ENCODE measurements at regions not wholly inside any gene's neighbourhood (a gene's known extent, or its start where the extent isn't known, plus 50 kb on each side); places are given as distances from the start of the nearest gene placed in this dataset.

- TF ChIP-seq BCL3 (IDR thresholded peaks at IDR 0.05; ENCODE audit: borderline replicate concordance, insufficient read depth, low read depth, low read length, poor library complexity, severe bottlenecking) (no peak), NKRF (conservative IDR thresholded peaks at IDR 0.05) (no peak), NFYB (IDR thresholded peaks at IDR 0.05; ENCODE audit: insufficient read depth, low read depth, low read length) (no peak), ZNF24 (IDR thresholded peaks at IDR 0.05) (no peak), ATF3 (IDR thresholded peaks at IDR 0.05; ENCODE audit: borderline replicate concordance, extremely low read depth, low read depth, low read length) (no peak)
Measured at GRCh38 chr3:110650741-110651140, 420.9 kb upstream of the NECTIN3 start (continued).

- intact Hi-C loops (cut with micrococcal nuclease; ENCODE audit: unreplicated experiment): no loop called here
- ChIA-PET POLR2A (no interaction called here), CTCF (no interaction called here), SMC1A (ENCODE audit: uncharacterized antibody, unreplicated experiment) (no interaction called here), RAD21 (ENCODE audit: unreplicated experiment) (no interaction called here)
- H2AFZ ChIP-seq (ENCODE audit: control insufficient read depth, low read depth, low read length): no peak overlapping the region
- H3K27me3 ChIP-seq (replicated peaks in 1 of 2; ENCODE audit: control insufficient read depth in 2 of 2, insufficient read depth in 2 of 2, low read length in 1 of 2): no peaks in the 10 kb centered on the region
- no peak overlapping the region for H3K27ac ChIP-seq (ENCODE audit: control insufficient read depth, insufficient read depth)
- DNase-seq (ENCODE audit: low read depth, low spot score) (no peak), FAIRE-seq (no peak), ATAC-seq (no peak)
- BruUV-seq (replicated peaks): no TSS peak
- no peak overlapping the region for H3K9ac ChIP-seq (ENCODE audit: control insufficient read depth, insufficient read depth, low read length)
- H3K4me1 ChIP-seq (ENCODE audit: control insufficient read depth, insufficient read depth, low read length): no peaks in the 10 kb centered on the region
- in situ Hi-C loops (cut with MboI): no loop called here
- 0% methylated on average over 3 of the region's 3 CpGs for WGBS (ENCODE audit: insufficient coverage, insufficient replicate concordance, low lambda C conversion rate, missing lambda C conversion rate)
- no peak overlapping the region for H3K4me3 ChIP-seq
- no peaks in the 10 kb centered on the region for H4K20me1 ChIP-seq (ENCODE audit: control insufficient read depth, insufficient read depth)
- H3K4me2 ChIP-seq (ENCODE audit: control insufficient read depth, insufficient read depth): no peak overlapping the region
- TF ChIP-seq GABPA (IDR thresholded peaks at IDR 0.05; ENCODE audit: low read depth) (no peak), SP1 (IDR thresholded peaks at IDR 0.05; ENCODE audit: low read depth, low read length) (no peak), ZBED1 (IDR thresholded peaks at IDR 0.05; ENCODE audit: borderline replicate concordance) (no peak), CBFB (IDR thresholded peaks at IDR 0.05; ENCODE audit: low read depth) (no peak), SPI1 (IDR thresholded peaks at IDR 0.05; ENCODE audit: borderline replicate concordance, insufficient read depth, low read depth, low read length) (no peak)
- no peaks in the 10 kb centered on the region for H3K79me2 ChIP-seq (ENCODE audit: control insufficient read depth, insufficient read depth, low read length)
- H3K9me3 ChIP-seq (replicated peaks; ENCODE audit: control insufficient read depth, insufficient read depth, low read length): no peaks in the 10 kb centered on the region
- no peaks in the 10 kb centered on the region for H3K36me3 ChIP-seq (ENCODE audit: control insufficient read depth in 2 of 2, insufficient read depth in 2 of 2, low read length in 1 of 2)
Measured at GRCh38 chr3:110654843-110655502, 416.6 kb upstream of the NECTIN3 start.

Measured in GM12878 (cell line).